Epidermal melanocyte (primary cell): ENCODE measurements at regions not wholly inside any gene's neighbourhood (a gene's known extent, or its start where the extent isn't known, plus 50 kb on each side); places are given as distances from the start of the nearest gene placed in this dataset.

Experiments used
- DNase-seq: peaks from one replicate; pipeline ENCODE4 v3.0.0; 2011; ENCODE audit warnings: low spot score; ENCODE audit not compliant: insufficient read length

- DNase-seq = peak; percentile 5
Observed at GRCh38 chr6:33950891-33951889, 147.4 kb upstream of the MLN start.

GRCh38 chr6:33950472-33950881 is 146.7 kb upstream of the MLN start:
- DNase-seq = no peak

- DNase-seq = no peak
Observed at GRCh38 chr6:33949877-33950435, 146.2 kb upstream of the MLN start.

GRCh38 chr6:33949111-33949510 is 145.3 kb upstream of the MLN start:
- no peak for DNase-seq

GRCh38 chr6:33947916-33948594 is 144.3 kb upstream of the MLN start:
- DNase-seq = no peak

- no peak for DNase-seq
Observed at GRCh38 chr6:33947047-33947446, 143.2 kb upstream of the MLN start.

- DNase-seq = no peak
Observed at GRCh38 chr6:33945931-33946330, 142.1 kb upstream of the MLN start.

- DNase-seq = no peak
Observed at GRCh38 chr6:33944686-33945411, 141.0 kb upstream of the MLN start.

- no peak for DNase-seq
Observed at GRCh38 chr6:33936886-33937285, 133.1 kb upstream of the MLN start.

GRCh38 chr6:33935439-33936080 is 131.8 kb upstream of the MLN start:
- no peak for DNase-seq

GRCh38 chr6:33934731-33935270 is 131.0 kb upstream of the MLN start:
- DNase-seq = no peak

- DNase-seq = no peak
Observed at GRCh38 chr6:33933101-33933500, 129.3 kb upstream of the MLN start.

GRCh38 chr6:33931799-33932198 is 128.0 kb upstream of the MLN start:
- no peak for DNase-seq

- no peak for DNase-seq
Observed at GRCh38 chr6:33929575-33930288, 125.9 kb upstream of the MLN start.

- DNase-seq = no peak
Observed at GRCh38 chr6:33927616-33928015, 123.8 kb upstream of the MLN start.

- DNase-seq = no peak
Observed at GRCh38 chr6:33927112-33927511, 123.3 kb upstream of the MLN start.

GRCh38 chr6:33926451-33926850 is 122.6 kb upstream of the MLN start:
- DNase-seq = no peak

GRCh38 chr6:33925936-33926335 is 122.1 kb upstream of the MLN start:
- DNase-seq = no peak

- DNase-seq = no peak
Observed at GRCh38 chr6:33925210-33925609, 121.4 kb upstream of the MLN start.

GRCh38 chr6:33924681-33925080 is 120.9 kb upstream of the MLN start:
- DNase-seq = no peak
